PC-3 (cell line): ENCODE measurements at regions not wholly inside any gene's neighbourhood (a gene's known extent, or its start where the extent isn't known, plus 50 kb on each side); places are given as distances from the start of the nearest gene placed in this dataset.

ENCODE experiments used
- ATAC-seq: fragments of 200-7000 bp; cut with Tn5 transposase; 2 replicates; pipeline ENCODE4 v1.9.1; 2020; ENCODE audit warnings: mild to moderate bottlenecking, moderate library complexity
- BruUV-seq: library from RNA; stranded (reverse); fragments of 400-500 nt; replicated peaks from 2 replicates; lab custom pipeline; 2021; lab: Mats Ljungman, UMichigan
- CTCF ChIA-PET: fragments of 300-600 bp; sonication (Branson Sonifier 250); formaldehyde crosslinking; loops from one replicate; lab custom pipeline; 2022; ENCODE audit warnings: antibody characterized with exemption; lab: Charles Lee
- POLR2A ChIA-PET: fragments of 300-600 bp; sonication (Branson Sonifier 250); formaldehyde crosslinking; loops from one replicate; lab custom pipeline; 2022; ENCODE audit warnings: antibody characterized with exemption; ENCODE audit not compliant: unreplicated experiment; lab: Charles Lee
- DNase-seq: peaks from one replicate; pipeline ENCODE4 v3.0.0-alpha.2; 2015
- H2AFZ ChIP-seq: fragments of 300-600 bp; sonication (generic); 2 replicates; pipeline ENCODE4 v1.6.0; 2016; ENCODE audit warnings: antibody characterized with exemption, low read length
- H3F3A ChIP-seq: fragments of 300-600 bp; sonication (generic); one replicate; pipeline ENCODE4 v1.6.0; 2017; ENCODE audit warnings: antibody characterized with exemption, low read length, control low read depth, mild to moderate bottlenecking; ENCODE audit not compliant: unreplicated experiment
- H3K27ac ChIP-seq: fragments of 300-600 bp; sonication (generic); 2 replicates; pipeline ENCODE4 v1.5.1; 2016; ENCODE audit warnings: mild to moderate bottlenecking, low read length
- H3K27me3 ChIP-seq: fragments of 300-600 bp; sonication (generic); 2 replicates; pipeline ENCODE4 v1.6.1; 2016; ENCODE audit warnings: low read length, mixed read lengths
- H3K36me3 ChIP-seq: fragments of 300-600 bp; sonication (generic); 2 replicates; pipeline ENCODE4 v1.6.1; 2016; ENCODE audit warnings: low read depth, mixed run types, low read length, mixed read lengths
- H3K4me1 ChIP-seq: fragments of 300-600 bp; sonication (generic); 2 replicates; pipeline ENCODE4 v1.5.1; 2016; ENCODE audit warnings: low read length; ENCODE audit not compliant: insufficient read depth
- H3K4me2 ChIP-seq: fragments of 300-600 bp; sonication (generic); 2 replicates; pipeline ENCODE4 v1.6.0; 2016; ENCODE audit warnings: low read length
- H3K4me3 ChIP-seq: fragments of 300-600 bp; sonication (generic); 2 replicates; pipeline ENCODE4 v1.5.1; 2016; ENCODE audit warnings: mild to moderate bottlenecking, low read length, mixed read lengths
- H3K79me2 ChIP-seq: fragments of 300-600 bp; sonication (generic); 2 replicates; pipeline ENCODE4 v1.6.1; 2017; ENCODE audit warnings: low read length, mixed read lengths
- H3K9ac ChIP-seq: fragments of 300-600 bp; sonication (generic); 2 replicates; pipeline ENCODE4 v1.6.0; 2016; ENCODE audit warnings: mild to moderate bottlenecking, low read length
- H3K9me2 ChIP-seq: fragments of 300-600 bp; sonication (generic); replicated peaks from 2 replicates; pipeline ENCODE4 v1.6.1; 2016; ENCODE audit warnings: mixed run types, low read length, mixed read lengths
- H3K9me3 ChIP-seq: fragments of 300-600 bp; sonication (generic); 2 replicates; pipeline ENCODE4 v1.6.1; 2016; ENCODE audit warnings: low read length, mixed read lengths
- H4K20me1 ChIP-seq: fragments of 300-600 bp; sonication (generic); 2 replicates; pipeline ENCODE4 v1.6.1; 2016; ENCODE audit warnings: low read length, mixed read lengths
- EZH2 ChIP-seq: fragments of 300-600 bp; sonication (generic); IDR thresholded peaks from one replicate; pipeline ENCODE4 v1.6.1; 2017; ENCODE audit warnings: antibody characterized with exemption, mild to moderate bottlenecking, low read length; ENCODE audit not compliant: unreplicated experiment
- EZH2phosphoT487 ChIP-seq: fragments of 300-600 bp; sonication (generic); IDR thresholded peaks from 2 replicates; pipeline ENCODE4 v1.6.1; 2018; ENCODE audit warnings: mild to moderate bottlenecking, antibody characterized with exemption, low read length, borderline replicate concordance
- intact Hi-C: fragments of 100-400 bp; cut with micrococcal nuclease; formaldehyde crosslinking; loops from 2 replicates; pipeline ENCODE4 v1.9.0; 2023
- TF ChIP-seq, protein P1 (sequence below): fragments of 300-600 bp; sonication (generic); conservative IDR thresholded peaks from 2 replicates; pipeline ENCODE4 v1.5.1; 2017; ENCODE audit warnings: antibody characterized with exemption, low read depth, mild to moderate bottlenecking, low read length

GRCh38 chr5:118598311-118598710, 390.0 kb downstream of the DTWD2 start:
- POLR2A ChIA-PET = no interaction called here

DNA sequence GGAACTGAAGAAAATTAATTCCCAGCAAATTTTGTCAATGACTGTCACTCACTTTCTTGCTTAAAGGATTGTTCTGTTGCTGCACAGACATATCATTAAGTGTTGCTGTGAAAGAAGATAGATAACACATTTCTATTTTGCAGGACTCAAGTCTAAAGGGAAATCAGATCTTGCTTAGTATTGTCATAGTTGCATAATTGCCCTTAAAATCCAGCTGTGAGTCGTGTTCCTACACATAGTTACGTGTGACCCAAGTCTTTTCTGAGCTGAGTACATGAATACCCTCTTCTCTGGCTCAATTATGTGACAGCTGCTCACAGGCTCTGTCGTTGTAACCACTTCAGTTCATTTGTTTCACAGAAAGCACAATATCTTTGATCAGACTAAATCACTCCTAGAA, 390.8 kb downstream of the DTWD2 start:
- H3K36me3 ChIP-seq = no peaks in the 10 kb centered on the region
- DNase-seq (no peak), ATAC-seq (no peak)
- POLR2A ChIA-PET = no interaction called here
- H3K4me2 ChIP-seq = no peak overlapping the region
- H3K9me2 ChIP-seq = no peaks in the 10 kb centered on the region
- CTCF ChIA-PET = no interaction called here
- no peak for TF ChIP-seq EZH2phosphoT487
- no peak for TF ChIP-seq EZH2
- TF ChIP-seq, protein P1, sequence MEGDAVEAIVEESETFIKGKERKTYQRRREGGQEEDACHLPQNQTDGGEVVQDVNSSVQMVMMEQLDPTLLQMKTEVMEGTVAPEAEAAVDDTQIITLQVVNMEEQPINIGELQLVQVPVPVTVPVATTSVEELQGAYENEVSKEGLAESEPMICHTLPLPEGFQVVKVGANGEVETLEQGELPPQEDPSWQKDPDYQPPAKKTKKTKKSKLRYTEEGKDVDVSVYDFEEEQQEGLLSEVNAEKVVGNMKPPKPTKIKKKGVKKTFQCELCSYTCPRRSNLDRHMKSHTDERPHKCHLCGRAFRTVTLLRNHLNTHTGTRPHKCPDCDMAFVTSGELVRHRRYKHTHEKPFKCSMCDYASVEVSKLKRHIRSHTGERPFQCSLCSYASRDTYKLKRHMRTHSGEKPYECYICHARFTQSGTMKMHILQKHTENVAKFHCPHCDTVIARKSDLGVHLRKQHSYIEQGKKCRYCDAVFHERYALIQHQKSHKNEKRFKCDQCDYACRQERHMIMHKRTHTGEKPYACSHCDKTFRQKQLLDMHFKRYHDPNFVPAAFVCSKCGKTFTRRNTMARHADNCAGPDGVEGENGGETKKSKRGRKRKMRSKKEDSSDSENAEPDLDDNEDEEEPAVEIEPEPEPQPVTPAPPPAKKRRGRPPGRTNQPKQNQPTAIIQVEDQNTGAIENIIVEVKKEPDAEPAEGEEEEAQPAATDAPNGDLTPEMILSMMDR = no peak
- intact Hi-C loops = no loop called here
- H3F3A ChIP-seq = no peaks in the 10 kb centered on the region
- no peaks in the 10 kb centered on the region for H3K27me3 ChIP-seq
- H3K4me3 ChIP-seq = no peak overlapping the region
- no peak overlapping the region for H3K27ac ChIP-seq
- no peaks in the 10 kb centered on the region for H3K9me3 ChIP-seq
- BruUV-seq = no TSS peak
- no peak overlapping the region for H2AFZ ChIP-seq
- no peaks in the 10 kb centered on the region for H3K4me1 ChIP-seq
- no peaks in the 10 kb centered on the region for H4K20me1 ChIP-seq
- H3K79me2 ChIP-seq = no peaks in the 10 kb centered on the region
- no peak overlapping the region for H3K9ac ChIP-seq

More at GRCh38 chr5:118598311-118598710, 390.0 kb downstream of the DTWD2 start:
- H3K27ac ChIP-seq = no peak overlapping the region
- no peaks in the 10 kb centered on the region for H3F3A ChIP-seq
- CTCF ChIA-PET = no interaction called here
- no peak overlapping the region for H2AFZ ChIP-seq
- H3K9me2 ChIP-seq = no peaks in the 10 kb centered on the region
- H3K79me2 ChIP-seq = no peaks in the 10 kb centered on the region
- no peak overlapping the region for H3K4me2 ChIP-seq
- ATAC-seq (no peak), DNase-seq (no peak)
- BruUV-seq = no TSS peak
- H3K9me3 ChIP-seq = no peaks in the 10 kb centered on the region
- no peaks in the 10 kb centered on the region for H4K20me1 ChIP-seq
- intact Hi-C loops = no loop called here
- no peak overlapping the region for H3K4me3 ChIP-seq
- no peaks in the 10 kb centered on the region for H3K27me3 ChIP-seq
- H3K4me1 ChIP-seq = no peaks in the 10 kb centered on the region
- H3K36me3 ChIP-seq = no peaks in the 10 kb centered on the region
- no peak overlapping the region for H3K9ac ChIP-seq
- TF ChIP-seq EZH2 = no peak
- no peak for TF ChIP-seq EZH2phosphoT487
- TF ChIP-seq, protein P1 = no peak

GRCh38 chr5:118596255-118596654, 392.1 kb downstream of the DTWD2 start:
- BruUV-seq = no TSS peak
- CTCF ChIA-PET = no interaction called here
- Histone ChIP-seq H4K20me1 (no peaks in the 10 kb centered on the region), H3K4me2 (no peak overlapping the region), H3K9me3 (no peaks in the 10 kb centered on the region), H3K9me2 (no peaks in the 10 kb centered on the region), H3K27me3 (no peaks in the 10 kb centered on the region), H3K4me3 (no peak overlapping the region), H3K4me1 (no peaks in the 10 kb centered on the region), H3K79me2 (no peaks in the 10 kb centered on the region), H3K9ac (no peak overlapping the region), H3F3A (no peaks in the 10 kb centered on the region), H2AFZ (no peak overlapping the region), H3K27ac (no peak overlapping the region), H3K36me3 (no peaks in the 10 kb centered on the region)
- POLR2A ChIA-PET = no interaction called here
- ATAC-seq = no peak
- TF ChIP-seq, protein P1 = no peak
- TF ChIP-seq EZH2 = no peak
- TF ChIP-seq EZH2phosphoT487 = no peak
- DNase-seq = no peak
- intact Hi-C loops = no loop called here
